Upper lobe of left lung (tissue), 6 donors: ENCODE measurements at regions not wholly inside any gene's neighbourhood (a gene's known extent, or its start where the extent isn't known, plus 50 kb on each side); places are given as distances from the start of the nearest gene placed in this dataset.
"Not testable (repeated sequence)": the region's sequence is repeated elsewhere in the genome, so short reads cannot be mapped to it uniquely, and the experiment has no call there.

Experiments used
- ATAC-seq, 2 donors: fragments of 200-7000 bp; cut with Tn5 transposase; one replicate each; pipeline ENCODE4 v1.9.1; 2022; ENCODE audit warnings: mild to moderate bottlenecking in 2 of 2, moderate library complexity in 2 of 2; ENCODE audit not compliant: low FRiP score in 2 of 2
- DNase-seq, 2 donors: peaks; one replicate each; pipeline ENCODE4 v3.0.0-alpha.2; 2019 to 2020
- H3K27ac ChIP-seq, 4 donors: fragments of 200-600 bp; sonication (generic); one replicate each; pipeline ENCODE4 v1.5.1; 2016 to 2019
- H3K27me3 ChIP-seq, 4 donors: fragments of 200-600 bp; sonication (generic); one replicate each; pipeline ENCODE4 v1.5.1; 2017 to 2019
- H3K36me3 ChIP-seq, 4 donors: fragments of 200-600 bp; sonication (generic); one replicate each; pipeline ENCODE4 v1.5.1; 2016 to 2019
- H3K4me1 ChIP-seq, 4 donors: fragments of 200-600 bp; sonication (generic); one replicate each; pipeline ENCODE4 v1.5.1; 2018 to 2019
- H3K4me3 ChIP-seq, 4 donors: fragments of 200-600 bp; sonication (generic); one replicate each; pipeline ENCODE4 v1.5.1; 2017 to 2019; ENCODE audit warnings: mild to moderate bottlenecking in 2 of 4, moderate library complexity in 1 of 4
- H3K9me3 ChIP-seq, 4 donors: fragments of 200-600 bp; sonication (generic); one replicate each; pipeline ENCODE4 v1.5.1; 2018 to 2019
- EP300 ChIP-seq, 4 donors: sonication (generic); formaldehyde crosslinking; IDR thresholded peaks; one replicate each; pipeline ENCODE4 v1.5.1; 2017; ENCODE audit warnings: antibody characterized with exemption in 4 of 4, control low read depth in 2 of 4
- POLR2A ChIP-seq, 4 donors: fragments of 450-650 bp; IDR thresholded peaks; one replicate each; pipeline ENCODE4 v1.5.1; 2016 to 2017; ENCODE audit warnings: antibody characterized with exemption in 4 of 4, mild to moderate bottlenecking in 2 of 4
- POLR2AphosphoS5 ChIP-seq, 2 donors: sonication (generic); formaldehyde crosslinking; IDR thresholded peaks; one replicate each; pipeline ENCODE4 v1.5.1; 2017; ENCODE audit warnings: antibody characterized with exemption in 2 of 2
- WGBS, 2 donors: methylation state at CpG; one replicate each; pipeline ENCODE4 v1.1.5; 2017 to 2018; 5-methylcytosine and 5-hydroxymethylcytosine counted together
- TF ChIP-seq, protein P1 (sequence below), 6 experiments: fragments of 450-650 bp in 4 of 6; fragments of 200-600 bp in 2 of 6; sonication (generic) in 2 of 6; IDR thresholded peaks; one replicate each; pipeline ENCODE4 v1.5.1; 2016 to 2019; ENCODE audit warnings: antibody characterized with exemption in 6 of 6
- donor health status: DM: no; HTN: no; CAD: no; lungs with moderate emphysema.
- donor health status: DM: no; HTN: yes; CAD: no; lungs with severe emphysema.

DNA sequence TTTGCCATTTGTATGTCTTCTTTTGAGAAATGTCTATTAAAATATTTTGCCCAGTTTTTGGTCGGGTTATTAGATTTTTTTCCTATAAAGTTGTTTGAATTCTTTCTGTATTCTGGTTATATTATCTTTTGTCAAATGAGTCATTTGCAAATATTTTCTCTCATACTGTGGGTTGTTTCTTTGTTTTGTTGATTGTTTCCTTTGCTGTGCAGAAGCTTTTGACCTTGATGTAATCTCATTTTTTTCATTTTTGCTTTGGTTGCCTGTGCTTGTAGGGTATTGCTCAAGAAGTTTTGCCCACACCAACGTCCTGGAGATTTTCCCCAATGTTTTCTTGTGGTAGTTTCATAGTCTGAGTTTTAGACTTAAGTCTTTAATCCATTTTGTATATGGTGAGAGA, 245.7 kb downstream of the ADCYAP1 start:
- Histone ChIP-seq H3K27me3 (no peaks in the 10 kb centered on the region), H3K4me1 (no peaks in the 10 kb centered on the region), H3K36me3 (no peaks in the 10 kb centered on the region), H3K27ac (no peak overlapping the region), H3K9me3 (peaks cover 0 to 4% (median 0%) of the 10 kb centered on the region in 4 donors), H3K4me3 (no peak overlapping the region)
- DNase-seq (no peak), ATAC-seq (no peak)
- 56 to 57% methylated on average over 2 of the region's 2 CpGs for WGBS, 2 donors
- TF ChIP-seq POLR2AphosphoS5 (IDR thresholded peaks at IDR 0.05) (no peak), POLR2A (IDR thresholded peaks at IDR 0.05) (no peak), EP300 (IDR thresholded peaks at IDR 0.05) (no peak)
- TF ChIP-seq, protein P1, sequence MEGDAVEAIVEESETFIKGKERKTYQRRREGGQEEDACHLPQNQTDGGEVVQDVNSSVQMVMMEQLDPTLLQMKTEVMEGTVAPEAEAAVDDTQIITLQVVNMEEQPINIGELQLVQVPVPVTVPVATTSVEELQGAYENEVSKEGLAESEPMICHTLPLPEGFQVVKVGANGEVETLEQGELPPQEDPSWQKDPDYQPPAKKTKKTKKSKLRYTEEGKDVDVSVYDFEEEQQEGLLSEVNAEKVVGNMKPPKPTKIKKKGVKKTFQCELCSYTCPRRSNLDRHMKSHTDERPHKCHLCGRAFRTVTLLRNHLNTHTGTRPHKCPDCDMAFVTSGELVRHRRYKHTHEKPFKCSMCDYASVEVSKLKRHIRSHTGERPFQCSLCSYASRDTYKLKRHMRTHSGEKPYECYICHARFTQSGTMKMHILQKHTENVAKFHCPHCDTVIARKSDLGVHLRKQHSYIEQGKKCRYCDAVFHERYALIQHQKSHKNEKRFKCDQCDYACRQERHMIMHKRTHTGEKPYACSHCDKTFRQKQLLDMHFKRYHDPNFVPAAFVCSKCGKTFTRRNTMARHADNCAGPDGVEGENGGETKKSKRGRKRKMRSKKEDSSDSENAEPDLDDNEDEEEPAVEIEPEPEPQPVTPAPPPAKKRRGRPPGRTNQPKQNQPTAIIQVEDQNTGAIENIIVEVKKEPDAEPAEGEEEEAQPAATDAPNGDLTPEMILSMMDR (IDR thresholded peaks at IDR 0.05): no peak

DNA sequence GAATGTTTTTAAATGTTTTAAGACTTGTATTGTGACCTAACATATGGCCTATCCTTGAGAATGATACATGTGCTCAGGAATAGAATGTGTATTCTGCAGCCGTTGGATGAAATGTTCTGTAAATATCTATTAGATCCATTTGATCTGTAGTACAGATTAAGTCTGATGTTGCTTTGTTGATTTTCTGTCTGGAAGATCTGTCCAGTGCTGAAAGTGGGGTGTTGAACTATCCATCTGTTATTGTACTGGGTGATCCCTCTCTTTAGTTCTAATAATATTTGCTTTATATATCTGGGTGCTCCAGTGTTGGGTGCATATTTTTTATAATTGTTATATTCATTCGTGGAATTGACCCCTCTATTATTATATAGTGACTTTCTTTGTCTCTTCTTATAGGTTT, 248.3 kb downstream of the ADCYAP1 start:
- not testable (repeated sequence) for H3K36me3 ChIP-seq, ATAC-seq, H3K4me1 ChIP-seq, DNase-seq, H3K27me3 ChIP-seq, H3K4me3 ChIP-seq, H3K27ac ChIP-seq, H3K9me3 ChIP-seq
- 54 to 60% methylated on average over 2 of the region's 2 CpGs for WGBS, 2 donors

DNA sequence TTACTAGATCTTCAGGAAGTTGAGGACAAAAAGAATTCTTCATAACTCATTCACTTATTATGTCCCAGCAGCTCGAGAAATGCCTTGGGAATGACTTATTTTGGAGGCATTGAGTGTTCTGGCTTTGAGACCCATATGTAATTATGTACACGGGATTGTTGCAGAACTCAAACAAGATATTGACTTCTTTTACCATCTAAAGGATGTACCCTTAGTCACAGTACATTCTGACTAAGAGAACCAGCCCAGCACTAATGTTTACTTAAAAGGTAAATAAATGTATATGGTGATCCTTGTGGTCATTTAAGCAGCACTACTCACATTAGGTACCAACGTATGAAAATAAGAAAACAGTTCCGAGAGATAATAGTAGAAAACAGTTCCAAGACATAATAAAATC, 268.9 kb downstream of the ADCYAP1 start:
- H3K27ac ChIP-seq: no peak overlapping the region
- ATAC-seq: no peak
- peaks cover 0 to 7% (median 0%) of the 10 kb centered on the region in 4 donors for H3K9me3 ChIP-seq
- H3K4me1 ChIP-seq: no peaks in the 10 kb centered on the region
- no peak overlapping the region for H3K4me3 ChIP-seq
- no peak for TF ChIP-seq POLR2AphosphoS5 (IDR thresholded peaks at IDR 0.05)
- TF ChIP-seq, protein P1 (IDR thresholded peaks at IDR 0.05): no peak
- TF ChIP-seq POLR2A (IDR thresholded peaks at IDR 0.05): no peak
- TF ChIP-seq EP300 (IDR thresholded peaks at IDR 0.05): no peak
- DNase-seq: no peak
- WGBS, 2 donors: 70 to 76% methylated on average over 4 of the region's 4 CpGs
- no peaks in the 10 kb centered on the region for H3K27me3 ChIP-seq
- no peaks in the 10 kb centered on the region for H3K36me3 ChIP-seq

DNA sequence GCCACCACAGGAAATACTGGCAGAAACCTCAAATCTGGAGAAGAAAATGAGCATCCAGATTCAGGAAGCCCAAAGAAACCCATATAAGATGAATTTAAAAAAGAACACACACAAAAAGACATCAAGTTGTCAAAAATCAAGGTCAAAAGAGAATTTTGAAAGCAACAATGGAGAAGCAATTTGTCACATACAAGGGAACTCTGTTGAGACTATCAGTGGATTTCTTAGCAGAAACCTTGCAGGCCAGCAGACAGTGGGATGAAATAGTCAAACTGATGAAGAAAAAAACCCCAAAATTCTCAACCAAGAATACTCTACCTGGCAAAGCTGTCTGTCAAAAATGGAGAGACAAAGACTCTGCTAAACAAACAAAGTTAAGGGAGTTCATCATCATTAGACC, 272.6 kb downstream of the ADCYAP1 start:
- DNase-seq: no peak
- no peak for ATAC-seq
- H3K27ac ChIP-seq: no peak overlapping the region
- peaks cover 0 to 7% (median 0%) of the 10 kb centered on the region in 4 donors for H3K9me3 ChIP-seq
- no peaks in the 10 kb centered on the region for H3K27me3 ChIP-seq
- H3K36me3 ChIP-seq: no peaks in the 10 kb centered on the region
- no peak overlapping the region for H3K4me3 ChIP-seq
- H3K4me1 ChIP-seq: no peaks in the 10 kb centered on the region
- no peak for TF ChIP-seq EP300 (IDR thresholded peaks at IDR 0.05)

DNA sequence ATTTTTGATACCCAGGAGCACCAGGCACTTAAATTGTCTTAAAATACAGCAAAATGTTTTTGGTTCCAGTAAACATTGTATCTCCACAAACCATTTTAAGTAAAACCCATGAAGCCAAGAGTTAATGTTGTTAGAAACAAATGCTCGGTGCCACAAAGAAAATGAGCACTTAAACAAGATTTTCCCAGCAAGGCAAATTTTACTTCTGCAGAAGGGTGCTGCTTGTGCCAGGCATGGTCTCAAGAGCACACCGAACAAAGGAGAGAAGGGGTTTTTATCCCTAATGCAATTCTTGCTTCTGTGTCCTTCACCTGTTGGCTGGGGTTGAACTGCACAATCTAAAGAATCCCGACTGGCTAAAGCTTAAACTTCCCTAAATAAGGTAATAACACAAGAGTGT, 286.7 kb downstream of the ADCYAP1 start:
- Histone ChIP-seq H3K9me3 (peaks cover 0 to 16% (median 0%) of the 10 kb centered on the region in 4 donors), H3K27me3 (no peaks in the 10 kb centered on the region), H3K4me1 (no peaks in the 10 kb centered on the region), H3K4me3 (no peak overlapping the region), H3K27ac (no peak overlapping the region), H3K36me3 (no peaks in the 10 kb centered on the region)
- no peak for DNase-seq
- ATAC-seq: no peak
- WGBS, 2 donors: 76 to 78% methylated on average over 3 of the region's 3 CpGs
- TF ChIP-seq, protein P1 (IDR thresholded peaks at IDR 0.05): no peak
- TF ChIP-seq POLR2A (IDR thresholded peaks at IDR 0.05) (no peak), EP300 (IDR thresholded peaks at IDR 0.05) (no peak)

DNA sequence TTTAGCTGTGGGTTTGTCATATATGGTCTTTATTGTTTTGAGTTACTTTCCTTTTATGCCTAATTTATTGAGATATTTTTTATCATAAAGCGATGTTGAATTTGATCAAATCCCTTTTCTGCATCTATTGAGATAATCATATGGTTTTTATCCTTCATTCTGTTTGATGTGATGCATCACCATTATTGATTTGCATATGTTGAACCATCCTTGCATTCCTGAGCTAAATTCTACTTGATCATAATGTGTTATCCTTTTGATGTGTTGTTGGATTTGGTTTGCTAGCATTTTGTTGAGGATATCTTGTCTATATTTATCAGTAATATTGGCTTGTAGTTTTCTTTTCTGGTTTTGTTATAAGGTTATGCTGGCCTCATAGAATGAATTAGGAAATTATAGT, 308.5 kb downstream of the ADCYAP1 start:
- H3K4me1 ChIP-seq: no peaks in the 10 kb centered on the region
- no peak for ATAC-seq
- H3K4me3 ChIP-seq: no peak overlapping the region
- TF ChIP-seq EP300 (IDR thresholded peaks at IDR 0.05): no peak
- no peak for TF ChIP-seq POLR2A (IDR thresholded peaks at IDR 0.05)
- no peak for TF ChIP-seq POLR2AphosphoS5 (IDR thresholded peaks at IDR 0.05)
- TF ChIP-seq, protein P1 (IDR thresholded peaks at IDR 0.05): no peak
- 87 to 95% methylated on average over 1 of the region's 1 CpG for WGBS, 2 donors
- no peak for DNase-seq
- peaks cover 0 to 4% (median 1%) of the 10 kb centered on the region in 4 donors for H3K9me3 ChIP-seq
- H3K36me3 ChIP-seq: no peaks in the 10 kb centered on the region
- H3K27me3 ChIP-seq: no peaks in the 10 kb centered on the region
- H3K27ac ChIP-seq: no peak overlapping the region
